ENCODE measurements at regions not wholly inside any gene's neighbourhood (a gene's known extent, or its start where the extent isn't known, plus 50 kb on each side); places are given as distances from the start of the nearest gene placed in this dataset.

GRCh38 chr12:25713264-25713663 lies 160.2 kb upstream of the LMNTD1 start:
- TF ChIP-seq CTCF (IDR thresholded peaks at IDR 0.05; ENCODE audit: insufficient read depth, low read depth, low read length) (no peak), EZH2 (IDR thresholded peaks at IDR 0.05; ENCODE audit: insufficient read depth, low read length) (no peak)
